ENCODE measurements at regions not wholly inside any gene's neighbourhood (a gene's known extent, or its start where the extent isn't known, plus 50 kb on each side); places are given as distances from the start of the nearest gene placed in this dataset.

DNA sequence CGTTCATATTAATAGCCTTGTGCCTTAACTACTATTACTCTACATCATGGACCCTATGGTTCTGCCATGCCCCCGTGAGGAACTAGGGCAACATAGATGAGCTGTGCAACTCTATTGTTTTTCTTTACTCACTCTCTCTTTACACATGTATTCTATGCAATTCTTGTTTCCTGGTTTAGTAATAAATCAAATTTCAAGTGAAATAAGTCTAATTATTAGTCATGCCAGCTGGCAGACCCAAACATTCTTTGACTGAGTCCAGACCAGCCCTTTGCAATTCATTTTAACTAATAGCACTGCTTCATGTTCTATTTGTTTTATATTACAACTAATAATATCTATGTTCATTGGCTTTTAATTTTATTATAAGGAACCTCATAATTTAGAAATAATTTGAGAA is 789.3 kb upstream of the ADAMTS5 start:
- Histone ChIP-seq H3K36me3 (ENCODE audit: low read depth) (no peaks in the 10 kb centered on the region), H3K4me3 (no peak overlapping the region), H3K9me3 (no peaks in the 10 kb centered on the region), H3K4me1 (ENCODE audit: low read depth) (no peaks in the 10 kb centered on the region)
- no peak for ATAC-seq
- intact Hi-C loops (cut with DNase I, micrococcal nuclease), result no loop called here
- TF ChIP-seq, protein P1, sequence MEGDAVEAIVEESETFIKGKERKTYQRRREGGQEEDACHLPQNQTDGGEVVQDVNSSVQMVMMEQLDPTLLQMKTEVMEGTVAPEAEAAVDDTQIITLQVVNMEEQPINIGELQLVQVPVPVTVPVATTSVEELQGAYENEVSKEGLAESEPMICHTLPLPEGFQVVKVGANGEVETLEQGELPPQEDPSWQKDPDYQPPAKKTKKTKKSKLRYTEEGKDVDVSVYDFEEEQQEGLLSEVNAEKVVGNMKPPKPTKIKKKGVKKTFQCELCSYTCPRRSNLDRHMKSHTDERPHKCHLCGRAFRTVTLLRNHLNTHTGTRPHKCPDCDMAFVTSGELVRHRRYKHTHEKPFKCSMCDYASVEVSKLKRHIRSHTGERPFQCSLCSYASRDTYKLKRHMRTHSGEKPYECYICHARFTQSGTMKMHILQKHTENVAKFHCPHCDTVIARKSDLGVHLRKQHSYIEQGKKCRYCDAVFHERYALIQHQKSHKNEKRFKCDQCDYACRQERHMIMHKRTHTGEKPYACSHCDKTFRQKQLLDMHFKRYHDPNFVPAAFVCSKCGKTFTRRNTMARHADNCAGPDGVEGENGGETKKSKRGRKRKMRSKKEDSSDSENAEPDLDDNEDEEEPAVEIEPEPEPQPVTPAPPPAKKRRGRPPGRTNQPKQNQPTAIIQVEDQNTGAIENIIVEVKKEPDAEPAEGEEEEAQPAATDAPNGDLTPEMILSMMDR (IDR thresholded peaks at IDR 0.05), result no peak
- DNase-seq, result no peak

DNA sequence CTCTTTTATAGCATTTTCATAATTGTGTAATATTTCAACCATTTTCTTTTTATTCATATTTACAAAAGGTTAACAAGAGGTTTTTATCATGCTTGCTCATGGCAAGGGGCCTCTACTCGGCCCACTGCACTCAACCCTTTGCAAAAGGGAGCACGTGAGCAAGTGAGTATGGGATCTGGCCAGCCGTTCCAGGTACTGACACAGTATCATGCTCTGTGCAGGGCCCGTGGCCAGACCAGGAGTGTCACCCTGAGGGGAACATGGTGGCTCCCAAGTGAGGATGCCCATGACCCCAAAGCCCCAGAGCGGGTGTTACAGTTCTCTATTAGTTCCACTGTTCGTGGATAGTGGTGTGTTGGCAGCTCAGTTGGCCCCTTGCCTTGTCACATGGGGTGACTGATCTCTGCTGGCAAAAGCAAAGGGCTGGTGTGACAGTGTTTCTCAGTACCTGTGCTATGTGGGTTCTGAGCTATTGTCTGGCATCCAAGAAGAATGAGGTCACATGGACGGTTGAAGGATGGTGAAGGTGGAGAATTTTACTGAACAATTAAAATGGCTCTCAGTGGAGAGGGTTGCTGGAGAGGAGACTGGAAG is 777.2 kb upstream of the ADAMTS5 start:
- TF ChIP-seq, protein P1 (IDR thresholded peaks at IDR 0.05), result no peak
- DNase-seq (peak in 1 of 3 donors; percentile 36), ATAC-seq (no peak)
- intact Hi-C loops (cut with DNase I, micrococcal nuclease), result no loop called here
- no peaks in the 10 kb centered on the region for H3K4me1 ChIP-seq (ENCODE audit: low read depth)
- no peaks in the 10 kb centered on the region for H3K36me3 ChIP-seq (ENCODE audit: low read depth)
- H3K4me3 ChIP-seq, result no peak overlapping the region
- no peaks in the 10 kb centered on the region for H3K9me3 ChIP-seq

DNA sequence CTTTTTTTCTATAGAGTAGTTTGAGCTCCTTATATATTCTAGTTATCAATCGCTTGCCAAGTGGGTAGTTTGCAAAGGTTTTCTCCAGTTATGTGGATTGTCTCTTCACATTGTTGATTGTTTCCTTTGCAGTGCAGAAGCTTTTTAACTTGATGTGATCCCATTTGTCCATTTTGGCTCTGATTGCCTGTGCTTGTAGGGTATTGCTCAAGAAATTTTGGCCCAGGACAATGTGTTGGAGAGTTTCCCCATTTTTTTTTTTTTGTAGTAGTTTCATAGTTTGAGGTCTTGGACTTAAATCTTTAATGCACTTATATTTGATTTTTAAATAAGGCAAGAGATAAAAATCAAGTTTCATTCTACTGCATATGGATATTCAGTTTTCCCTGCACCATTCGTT is 774.8 kb upstream of the ADAMTS5 start:
- H3K4me1 ChIP-seq (ENCODE audit: low read depth), result no peaks in the 10 kb centered on the region
- intact Hi-C loops (cut with DNase I, micrococcal nuclease), result no loop called here
- H3K36me3 ChIP-seq (ENCODE audit: low read depth), result no peaks in the 10 kb centered on the region
- no peaks in the 10 kb centered on the region for H3K9me3 ChIP-seq
- TF ChIP-seq, protein P1 (IDR thresholded peaks at IDR 0.05), result no peak
- no peak for DNase-seq
- no peak for ATAC-seq
- H3K4me3 ChIP-seq, result no peak overlapping the region

DNA sequence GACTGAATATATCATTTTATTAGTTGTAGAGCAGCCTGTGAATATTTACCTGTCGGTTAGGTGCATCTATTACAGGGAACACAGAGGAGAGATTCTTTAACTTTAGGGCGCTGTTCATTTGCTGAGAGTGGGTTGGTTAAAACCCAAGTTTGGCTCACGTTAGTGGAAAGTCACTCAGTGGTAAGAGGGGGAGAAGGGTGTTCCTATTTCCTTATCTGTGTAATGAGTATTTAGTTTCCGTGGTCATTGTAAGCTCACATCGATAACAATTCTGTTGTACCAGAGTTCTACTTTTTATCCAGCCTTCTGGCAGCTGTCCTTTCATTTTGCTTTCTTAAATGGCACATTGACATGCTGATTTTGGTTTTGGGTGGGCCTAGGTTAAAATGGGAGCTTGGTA is 773.2 kb upstream of the ADAMTS5 start:
- ATAC-seq (no peak), DNase-seq (no peak)
- intact Hi-C loops (cut with DNase I, micrococcal nuclease), result no loop called here
- Histone ChIP-seq H3K9me3 (no peaks in the 10 kb centered on the region), H3K36me3 (ENCODE audit: low read depth) (no peaks in the 10 kb centered on the region), H3K4me3 (no peak overlapping the region), H3K4me1 (ENCODE audit: low read depth) (no peaks in the 10 kb centered on the region)
- TF ChIP-seq, protein P1 (IDR thresholded peaks at IDR 0.05), result no peak

DNA sequence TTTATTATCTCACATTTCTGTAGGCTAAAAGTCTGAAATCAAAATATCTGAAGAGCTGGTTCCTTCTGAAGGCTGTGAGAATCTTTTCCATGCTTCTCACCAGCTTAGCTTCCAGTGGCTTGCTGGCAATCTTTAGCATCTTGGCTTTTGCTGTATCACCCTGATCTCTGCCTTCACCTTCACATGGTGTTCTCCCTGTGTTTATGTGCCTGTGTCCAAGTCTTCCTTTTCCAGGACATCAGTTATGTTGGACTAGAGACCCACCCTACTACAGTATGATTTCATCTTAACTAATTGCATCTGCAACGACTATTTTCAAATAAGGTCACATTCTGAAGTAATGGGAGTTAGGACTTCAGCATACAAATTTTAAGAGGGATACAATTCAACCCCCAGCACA is 772.3 kb upstream of the ADAMTS5 start:
- no peak for ATAC-seq
- H3K4me3 ChIP-seq, result no peak overlapping the region
- H3K4me1 ChIP-seq (ENCODE audit: low read depth), result no peaks in the 10 kb centered on the region
- no peaks in the 10 kb centered on the region for H3K36me3 ChIP-seq (ENCODE audit: low read depth)
- DNase-seq, result no peak
- intact Hi-C loops (cut with DNase I, micrococcal nuclease), result no loop called here
- TF ChIP-seq, protein P1 (IDR thresholded peaks at IDR 0.05), result no peak
- H3K9me3 ChIP-seq, result no peaks in the 10 kb centered on the region

DNA sequence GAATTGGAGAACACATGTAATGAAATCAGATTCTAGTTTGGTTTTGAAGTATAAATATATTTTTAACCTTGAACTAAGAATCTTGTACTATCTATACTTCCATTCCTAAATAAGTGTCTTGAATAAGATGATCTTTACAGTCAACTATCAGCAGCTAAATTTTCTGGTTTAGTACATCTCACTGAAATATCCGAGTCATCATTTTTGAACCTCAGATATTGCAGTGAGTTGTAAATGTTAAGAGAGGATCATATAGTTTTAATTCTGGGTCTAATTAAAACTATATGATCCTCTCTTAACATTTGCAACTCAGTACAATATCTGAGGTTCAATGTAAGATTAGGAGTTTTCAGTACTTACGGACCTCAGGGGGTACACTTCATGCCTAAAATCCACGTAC is 768.8 kb upstream of the ADAMTS5 start:
- no peak overlapping the region for H3K4me3 ChIP-seq
- ATAC-seq, result no peak
- no peaks in the 10 kb centered on the region for H3K36me3 ChIP-seq (ENCODE audit: low read depth)
- DNase-seq, result no peak
- TF ChIP-seq, protein P1 (IDR thresholded peaks at IDR 0.05), result no peak
- no peaks in the 10 kb centered on the region for H3K4me1 ChIP-seq (ENCODE audit: low read depth)
- no peaks in the 10 kb centered on the region for H3K9me3 ChIP-seq
- intact Hi-C loops (cut with DNase I, micrococcal nuclease), result no loop called here
